Ovary (tissue), 3 donors: ENCODE measurements at regions not wholly inside any gene's neighbourhood (a gene's known extent, or its start where the extent isn't known, plus 50 kb on each side); places are given as distances from the start of the nearest gene placed in this dataset.

Experiments used
- CTCF ChIP-seq, 3 donors: fragments of 450-650 bp in 2 of 3; fragments of 200-600 bp in 1 of 3; IDR thresholded peaks; one replicate each; pipeline versions ENCODE4 v1.5.1 to v1.8.0; 2016 to 2022; ENCODE audit warnings: antibody characterized with exemption in 3 of 3, mild to moderate bottlenecking in 1 of 3
- EP300 ChIP-seq: sonication (generic); formaldehyde crosslinking; IDR thresholded peaks from one replicate; pipeline ENCODE4 v1.6.1; 2017; ENCODE audit warnings: antibody characterized with exemption
- POLR2A ChIP-seq: fragments of 450-650 bp; IDR thresholded peaks from one replicate; pipeline ENCODE4 v1.6.1; 2017; ENCODE audit warnings: antibody characterized with exemption, mild to moderate bottlenecking, moderate library complexity
- donor health status: DM: no; HTN: no; CAD: no.

- TF ChIP-seq CTCF (IDR thresholded peaks at IDR 0.05) = no peak
- no peak for TF ChIP-seq EP300
- TF ChIP-seq POLR2A = no peak
Observed at GRCh38 chr15:95609096-95609495, 721.4 kb upstream of the NR2F2 start.
